Lung microvascular endothelial cell (primary cell): ENCODE measurements at regions not wholly inside any gene's neighbourhood (a gene's known extent, or its start where the extent isn't known, plus 50 kb on each side); places are given as distances from the start of the nearest gene placed in this dataset.
A peak's percentile ranks its signal among the peaks of the same experiment; 100 is the strongest.
"Not testable (repeated sequence)": the region's sequence is repeated elsewhere in the genome, so short reads cannot be mapped to it uniquely, and the experiment has no call there.

ENCODE experiments used
- DNase-seq, 2 donors: peaks; one replicate each; pipeline versions ENCODE4 v3.0.0 to v3.0.0-alpha.2; 2010; ENCODE audit warnings: low read depth in 2 of 2

DNA sequence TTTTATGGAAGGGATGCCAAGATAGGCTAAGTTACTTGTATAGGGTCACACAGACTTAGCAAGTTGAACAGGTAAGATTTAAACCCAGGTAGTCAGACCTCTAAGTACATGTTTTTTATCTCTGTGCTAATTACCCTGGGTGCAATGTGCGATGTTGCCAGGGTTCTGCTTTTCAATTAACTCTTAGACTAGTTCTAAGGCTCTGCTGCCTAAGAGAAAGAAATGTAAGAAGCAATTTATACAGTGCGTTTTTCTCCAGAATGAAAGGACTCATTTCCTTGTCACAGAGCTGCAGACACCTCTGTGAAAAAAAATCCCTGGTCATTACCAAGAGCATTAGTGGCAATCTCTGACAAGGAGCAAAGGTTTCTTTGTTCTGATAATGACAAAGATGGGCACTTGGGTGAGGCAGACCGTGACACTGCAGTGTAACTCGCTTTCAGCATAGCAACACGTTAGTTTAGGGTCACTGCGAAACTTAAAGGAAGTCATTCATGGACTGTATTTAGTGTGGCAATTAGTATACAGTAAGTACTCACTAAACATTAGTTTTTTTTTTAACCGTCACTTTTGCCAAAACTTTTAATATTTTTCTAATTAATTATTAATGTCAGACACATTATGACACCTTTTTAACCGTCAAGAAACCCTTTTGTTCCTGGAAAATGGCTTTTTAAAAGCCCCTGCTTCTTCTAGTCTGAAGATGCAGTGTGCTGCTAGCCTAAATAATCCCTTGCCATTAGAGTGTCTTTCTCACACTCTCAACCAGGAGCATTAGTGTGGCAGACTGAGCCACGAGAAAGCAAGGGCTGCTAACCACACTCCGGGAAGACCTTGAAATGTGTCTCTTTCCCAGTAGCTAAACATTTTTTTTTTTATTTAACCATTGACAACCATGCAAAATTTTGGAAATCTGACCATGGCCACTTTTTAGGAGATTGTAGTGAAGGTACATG is 520.0 kb upstream of the C9orf72 start:
- no peak for DNase-seq

DNA sequence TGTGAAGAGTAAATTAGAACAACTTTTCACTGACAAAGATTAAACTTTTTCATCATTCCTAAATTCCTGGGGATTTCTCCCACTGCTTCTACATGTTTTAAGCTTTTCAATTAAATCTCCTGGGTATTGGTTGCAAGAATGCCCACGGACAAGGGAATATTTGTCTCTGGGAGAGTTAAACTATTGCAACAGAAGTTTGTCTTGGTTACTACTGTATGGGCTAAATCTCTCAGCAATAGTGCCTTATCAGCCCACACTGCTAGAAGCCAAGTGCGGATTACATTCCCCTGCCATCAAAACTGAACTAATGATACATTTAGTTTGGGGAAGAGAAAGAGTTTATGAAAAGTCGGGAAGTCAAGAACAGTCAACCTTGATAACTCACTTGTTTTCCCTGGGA is 528.2 kb upstream of the C9orf72 start:
- no peak for DNase-seq

DNA sequence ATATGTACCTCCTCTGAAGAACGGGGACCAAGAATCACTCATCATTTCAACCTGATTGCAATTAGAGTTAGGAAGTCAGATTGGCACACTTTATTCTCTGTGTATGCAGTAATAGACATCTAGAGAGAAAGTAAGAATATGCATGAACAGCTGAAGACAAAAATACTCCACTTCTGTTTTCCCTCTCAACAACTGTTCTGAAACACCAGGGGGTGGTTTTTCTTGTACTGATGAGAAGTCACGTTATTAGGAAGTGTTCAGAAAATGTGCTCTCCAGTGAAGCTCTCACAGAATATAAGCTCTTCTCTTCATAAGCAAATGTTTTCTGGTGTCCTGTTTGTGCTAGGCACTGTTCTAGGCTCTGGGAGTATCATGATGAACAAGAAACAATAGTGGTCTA is 531.7 kb upstream of the C9orf72 start:
- no peak for DNase-seq

DNA sequence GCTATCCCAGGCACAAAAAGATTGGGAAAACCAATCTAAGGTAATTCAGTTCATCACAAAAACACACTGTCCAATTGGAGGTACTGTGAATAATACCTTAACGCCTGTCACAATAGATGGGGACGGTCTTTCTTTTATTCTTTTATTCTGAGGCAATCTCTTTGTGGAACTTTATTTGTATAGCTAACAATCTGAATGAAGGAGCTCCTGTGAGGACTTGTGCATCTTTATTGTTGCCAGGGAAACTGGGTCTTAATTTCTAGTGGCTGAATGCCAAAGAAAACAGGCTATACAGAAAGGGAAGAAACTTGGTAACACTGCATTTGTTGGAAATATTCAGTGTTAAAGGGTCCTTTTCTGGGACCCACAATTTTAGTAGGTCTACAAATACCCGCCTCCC is 546.9 kb upstream of the C9orf72 start:
- DNase-seq, result no peak

DNA sequence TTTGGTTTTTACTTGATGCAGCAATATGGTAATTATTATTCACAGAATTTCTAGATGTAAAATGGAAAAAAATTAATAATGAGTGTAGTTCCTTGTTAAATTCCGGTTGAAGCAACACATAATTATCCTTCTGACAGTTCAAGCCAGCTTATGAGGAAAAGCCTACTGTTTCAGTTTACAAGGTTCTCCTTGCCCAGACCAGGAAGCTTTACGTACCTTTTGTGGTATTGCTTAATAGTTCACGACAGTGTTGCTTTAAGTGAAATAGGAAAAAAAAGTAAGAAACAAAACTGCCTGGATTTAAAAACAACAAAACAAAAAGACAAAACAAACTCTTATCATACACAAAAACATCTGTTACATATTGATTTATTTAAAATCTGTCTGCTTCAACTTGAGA is 547.3 kb upstream of the C9orf72 start:
- DNase-seq, result no peak

DNA sequence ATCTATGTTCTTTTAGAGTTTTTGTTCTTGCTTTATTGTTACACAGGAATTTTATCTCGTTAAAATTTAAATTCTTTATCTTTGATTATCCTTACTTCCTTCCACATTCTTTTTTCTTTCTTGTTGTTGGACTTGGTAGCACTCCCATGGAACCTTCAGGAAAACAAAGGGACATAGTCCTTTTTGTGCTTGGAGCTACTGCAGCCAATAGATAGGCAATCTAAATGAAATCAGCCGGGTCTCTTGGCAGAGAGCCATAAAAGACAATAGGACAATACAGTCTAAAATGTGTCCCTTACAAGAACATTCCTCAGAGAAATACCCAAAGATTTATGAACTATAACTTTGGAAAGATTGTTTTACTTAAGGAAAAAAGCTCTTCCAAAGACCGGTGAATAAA is 548.1 kb upstream of the C9orf72 start:
- peak in 1 of 2 donors; percentile 2 for DNase-seq

DNA sequence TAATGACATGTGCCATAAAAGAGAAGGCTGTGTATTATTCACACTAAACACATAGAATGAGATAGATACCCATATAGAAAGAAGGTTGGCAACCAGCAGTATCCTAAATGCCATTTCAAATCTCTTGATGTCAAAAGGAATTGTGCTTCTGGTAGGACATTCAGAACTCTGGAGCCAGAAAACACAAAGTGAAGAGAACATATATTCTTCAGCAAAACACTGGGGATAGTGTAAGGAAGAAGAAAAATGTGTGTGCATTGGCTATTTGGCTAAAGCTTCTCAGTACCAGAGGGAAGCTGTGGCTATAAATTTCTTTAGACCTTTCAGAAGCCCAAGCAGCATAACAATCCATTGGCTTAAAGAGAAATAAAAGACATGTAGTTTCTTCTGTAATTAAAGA is 551.6 kb upstream of the C9orf72 start:
- no peak for DNase-seq

DNA sequence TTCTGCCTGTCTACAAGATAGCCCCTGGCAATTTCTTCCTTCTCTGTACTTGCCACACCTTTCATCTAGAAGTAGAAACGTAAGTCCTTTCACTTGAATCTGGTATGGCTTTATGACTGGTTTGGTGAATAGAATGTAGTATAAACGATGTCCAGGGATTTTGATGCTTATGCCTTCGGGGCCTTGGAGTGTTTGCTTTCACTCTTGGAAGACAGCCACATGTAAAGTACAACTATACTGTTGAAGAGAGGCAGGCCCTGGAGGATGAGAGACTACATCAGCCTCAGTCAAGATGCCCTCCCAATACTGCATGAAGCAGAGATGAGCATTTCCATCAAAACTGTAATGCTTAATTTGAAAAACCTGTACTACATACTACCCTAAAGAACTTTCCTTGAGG is 553.8 kb upstream of the C9orf72 start:
- DNase-seq, result no peak

DNA sequence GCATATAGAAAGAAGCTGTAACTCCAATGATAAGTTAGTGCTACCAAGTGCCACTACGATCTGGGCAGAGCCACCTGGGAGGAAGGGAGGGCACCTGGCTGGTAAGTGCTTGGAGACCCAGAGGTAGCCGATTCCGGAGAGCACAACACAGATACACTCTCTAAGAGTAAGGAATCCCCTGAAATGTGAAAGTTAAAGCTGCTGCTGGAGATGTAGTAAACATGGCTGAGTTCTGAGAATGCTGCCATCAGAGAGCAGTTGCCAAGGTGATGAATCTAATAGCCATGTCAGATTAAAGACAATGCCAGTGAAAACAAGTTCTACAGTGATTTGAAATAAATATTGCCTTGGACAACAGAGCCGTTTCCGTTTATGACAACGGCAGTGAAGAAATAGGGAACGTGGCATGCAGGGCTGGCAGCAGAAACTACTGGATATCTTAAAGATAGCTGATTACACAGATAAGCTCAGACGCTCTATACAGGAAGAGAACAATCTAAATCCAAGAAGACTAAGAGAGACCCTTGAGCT is 561.2 kb upstream of the C9orf72 start:
- DNase-seq, result no peak

DNA sequence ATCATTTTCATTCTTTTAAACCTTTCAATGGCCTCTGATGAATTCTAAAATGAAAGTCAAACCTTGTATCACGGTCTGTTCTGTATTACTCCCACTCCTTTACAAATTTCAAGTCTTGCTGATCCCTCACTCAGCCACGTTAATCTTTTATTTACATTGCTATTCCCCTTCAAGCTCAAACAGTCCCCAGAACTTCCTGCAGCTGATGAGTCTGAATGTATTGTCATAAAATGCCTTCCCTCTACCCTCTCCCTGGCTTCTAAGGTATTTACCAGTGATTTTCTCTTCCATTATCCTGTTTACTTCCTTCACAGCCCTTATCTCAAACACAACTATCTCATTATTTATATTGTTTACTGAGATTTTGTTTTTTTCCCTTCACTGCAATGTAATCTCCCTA is 562.3 kb upstream of the C9orf72 start:
- DNase-seq, result no peak

DNA sequence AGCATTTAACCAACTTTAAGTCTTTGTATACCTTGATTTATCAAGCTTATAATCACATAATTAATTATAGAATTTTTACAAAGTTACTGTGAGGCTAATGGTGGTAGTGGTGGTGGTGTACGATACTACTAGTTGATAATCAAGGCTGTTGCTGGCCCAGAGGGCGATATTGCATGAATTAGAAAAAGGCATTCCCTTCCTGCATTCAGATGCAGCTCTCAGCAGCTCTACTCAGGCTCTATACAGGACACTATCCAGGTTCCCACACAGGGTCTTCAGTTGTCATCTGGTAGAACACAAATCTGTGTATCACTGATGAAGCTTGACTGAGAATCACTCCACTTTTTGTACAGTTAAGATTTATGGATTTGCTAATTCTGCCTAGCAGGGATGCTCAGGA is 562.8 kb upstream of the C9orf72 start:
- no peak for DNase-seq

DNA sequence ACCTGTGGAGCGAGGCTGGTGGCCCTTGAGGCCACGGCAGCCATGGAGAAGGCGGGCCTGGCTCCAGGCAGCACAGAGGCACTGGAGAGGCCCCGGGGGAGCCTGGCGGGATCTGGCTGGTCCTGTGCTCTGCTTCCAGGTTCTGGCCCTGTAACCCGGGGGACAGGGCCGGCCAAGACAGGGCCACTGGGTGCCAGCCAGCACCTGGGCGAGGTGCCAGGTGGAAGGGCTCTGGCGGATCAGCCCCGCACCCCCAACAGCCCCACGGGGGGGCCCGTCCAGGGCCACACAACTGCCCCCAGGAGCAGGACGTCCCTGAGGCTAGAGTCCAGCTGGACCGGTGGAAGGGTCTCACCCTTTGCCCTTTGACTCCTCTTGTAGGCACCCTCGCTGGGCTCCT is 574.1 kb upstream of the C9orf72 start:
- not testable (repeated sequence) for DNase-seq

DNA sequence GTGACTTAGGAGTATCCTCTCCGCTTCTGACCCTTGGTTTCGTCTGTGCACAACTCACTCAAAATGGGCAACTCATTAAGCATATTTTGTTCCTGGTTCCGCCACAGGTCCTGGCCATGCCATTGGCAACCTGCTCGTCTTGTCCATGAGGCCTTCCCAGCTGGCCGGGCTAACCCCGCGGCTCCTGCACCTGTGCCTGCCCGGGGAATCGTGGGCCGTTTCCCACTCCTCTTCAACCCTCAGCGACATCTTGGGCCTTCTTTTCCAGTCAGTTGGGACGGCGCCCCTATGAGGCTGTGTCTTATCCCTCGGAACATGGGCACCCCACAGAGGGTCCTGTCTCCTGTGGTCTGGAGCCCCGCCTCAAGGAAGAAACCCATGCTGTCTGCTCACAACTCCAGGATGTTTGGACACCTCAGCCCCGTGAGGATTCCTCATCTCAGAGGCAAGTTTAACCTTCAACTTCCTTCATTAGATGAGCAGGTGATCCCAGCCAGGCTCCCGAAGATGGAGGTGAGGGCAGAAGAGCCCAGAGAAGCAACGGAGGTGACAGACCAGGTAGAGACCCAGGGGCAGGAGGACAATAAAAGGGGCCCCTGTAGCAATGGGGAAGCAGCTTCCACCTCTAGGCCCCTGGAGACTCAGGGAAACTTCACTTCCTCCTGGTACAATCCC is 574.8 kb upstream of the C9orf72 start:
- not testable (repeated sequence) for DNase-seq

DNA sequence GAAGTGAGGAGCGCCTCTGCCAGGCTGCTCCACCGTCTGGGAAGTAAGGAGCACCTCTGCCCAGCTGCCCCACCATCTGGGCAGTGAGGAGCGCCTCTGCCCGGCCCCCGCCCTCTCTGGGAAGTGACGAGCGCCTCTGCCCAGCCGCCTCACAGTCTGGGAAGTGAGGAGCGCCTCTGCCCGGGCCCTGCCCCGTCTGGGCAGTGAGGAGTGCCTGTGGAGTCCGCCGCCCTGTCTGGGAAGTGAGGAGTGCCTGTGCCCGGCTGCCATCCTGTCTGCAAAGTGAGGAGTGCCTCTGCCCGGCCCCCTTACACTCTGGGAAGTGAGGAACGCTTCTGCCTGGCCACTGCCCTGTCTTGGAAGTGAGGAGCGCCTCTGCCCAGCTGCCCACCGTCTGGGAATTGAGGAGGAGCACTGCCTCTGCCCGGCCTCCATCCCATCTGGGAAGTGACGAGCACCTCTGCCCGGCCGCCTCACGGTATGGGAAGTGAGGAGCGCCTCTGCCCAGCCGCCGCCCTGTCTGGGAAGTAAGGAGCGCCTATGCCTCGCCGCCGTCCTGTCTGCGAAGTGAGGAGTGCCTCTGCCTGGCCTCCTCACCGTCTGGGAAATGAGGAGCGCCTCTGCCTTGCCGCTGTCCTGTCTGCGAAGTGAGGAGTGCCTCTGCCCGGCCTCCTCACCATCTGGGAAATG is 576.2 kb upstream of the C9orf72 start:
- not testable (repeated sequence) for DNase-seq

DNA sequence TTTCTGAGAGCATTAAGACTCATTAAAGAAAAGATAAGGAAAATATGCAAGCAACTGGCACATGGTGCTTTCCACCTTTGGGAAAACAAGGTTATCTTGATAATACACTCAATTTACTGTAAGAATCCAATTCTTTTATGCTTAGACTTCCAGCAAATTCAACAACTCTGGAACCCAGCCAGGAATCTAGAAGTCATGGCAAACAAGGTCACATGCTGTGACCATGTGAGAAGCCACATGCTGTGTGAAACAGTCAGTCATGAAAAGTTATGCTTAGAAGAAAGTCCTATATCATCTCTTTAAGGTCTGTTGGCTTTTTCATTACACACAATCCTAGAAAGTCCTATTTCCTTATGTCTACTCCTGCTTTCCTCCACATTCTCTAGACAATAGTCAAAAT is 581.8 kb upstream of the C9orf72 start:
- DNase-seq, result peak in 1 of 2 donors; percentile 6

DNA sequence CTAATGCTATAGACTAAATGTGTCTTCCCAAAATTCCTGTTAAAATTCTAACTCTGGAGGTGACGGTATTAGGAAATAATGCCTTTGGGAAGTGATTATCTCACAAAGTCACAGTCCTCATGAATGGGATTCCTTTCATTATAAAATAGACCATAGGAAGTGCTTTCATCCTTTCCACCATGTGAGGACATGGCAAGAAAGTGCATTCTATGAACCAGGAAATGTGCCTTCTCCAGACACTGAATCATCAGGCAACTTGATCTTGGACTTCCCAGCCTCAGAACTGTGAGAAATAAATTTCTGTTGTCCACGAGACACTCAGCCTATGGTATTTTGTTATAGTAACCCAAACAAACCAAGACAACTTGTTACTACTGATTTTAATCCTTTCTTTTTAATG is 582.4 kb upstream of the C9orf72 start:
- no peak for DNase-seq

DNA sequence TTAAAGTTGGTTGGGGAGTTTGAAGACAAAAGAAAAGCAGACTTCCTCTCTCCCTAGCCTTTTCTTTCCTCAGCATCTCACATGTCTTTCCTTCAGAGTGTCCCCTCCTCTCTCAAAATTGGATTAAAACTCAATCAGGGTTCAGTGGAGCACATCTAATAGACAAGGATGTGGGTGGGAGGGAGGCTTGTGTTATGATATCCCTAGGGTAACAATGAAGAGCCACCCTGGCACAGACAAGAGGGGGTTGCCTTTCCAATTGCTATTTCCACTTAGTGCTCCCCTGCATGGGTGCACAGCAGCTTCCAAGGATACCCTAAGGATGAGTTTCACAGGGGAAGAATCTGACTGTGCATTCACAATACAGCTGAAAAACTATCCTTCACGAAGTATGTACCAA is 585.2 kb upstream of the C9orf72 start:
- DNase-seq, result no peak

DNA sequence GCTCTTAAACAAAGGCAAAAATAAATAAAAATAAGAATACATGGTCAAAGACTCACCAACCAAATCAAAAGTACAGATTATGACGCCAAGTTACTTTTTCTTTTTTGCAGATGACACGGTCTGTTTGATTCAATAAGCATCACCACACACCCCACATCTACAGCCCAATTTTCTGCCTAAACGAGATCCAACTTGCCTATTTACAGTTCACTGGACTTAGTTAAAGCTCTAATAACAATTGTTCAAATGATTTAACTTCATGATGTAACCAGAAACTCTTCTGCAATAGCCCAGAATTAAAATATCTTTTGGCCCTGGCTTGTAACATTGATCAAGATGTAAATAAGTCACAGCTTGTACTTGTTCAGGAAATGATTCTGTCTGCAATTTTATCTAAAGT is 590.3 kb upstream of the C9orf72 start:
- DNase-seq, result no peak

DNA sequence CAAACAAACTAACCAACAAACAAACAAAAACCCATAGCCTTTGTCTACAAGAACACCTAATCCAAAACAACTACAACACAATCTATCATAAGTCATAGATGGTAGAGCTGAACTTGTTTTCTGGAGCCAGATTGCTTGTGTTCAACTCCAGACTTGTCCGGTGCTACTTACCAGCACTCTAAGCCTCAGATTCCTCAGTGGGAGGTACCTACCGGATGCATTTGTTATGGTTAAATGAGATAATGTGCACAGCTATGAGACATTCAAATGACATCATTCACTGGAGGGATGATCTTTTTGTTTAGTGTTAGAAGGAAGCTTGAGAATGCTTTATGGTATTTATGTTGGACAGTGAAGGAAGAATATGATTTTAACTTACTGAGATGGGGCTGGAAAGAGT is 592.9 kb upstream of the C9orf72 start:
- no peak for DNase-seq

DNA sequence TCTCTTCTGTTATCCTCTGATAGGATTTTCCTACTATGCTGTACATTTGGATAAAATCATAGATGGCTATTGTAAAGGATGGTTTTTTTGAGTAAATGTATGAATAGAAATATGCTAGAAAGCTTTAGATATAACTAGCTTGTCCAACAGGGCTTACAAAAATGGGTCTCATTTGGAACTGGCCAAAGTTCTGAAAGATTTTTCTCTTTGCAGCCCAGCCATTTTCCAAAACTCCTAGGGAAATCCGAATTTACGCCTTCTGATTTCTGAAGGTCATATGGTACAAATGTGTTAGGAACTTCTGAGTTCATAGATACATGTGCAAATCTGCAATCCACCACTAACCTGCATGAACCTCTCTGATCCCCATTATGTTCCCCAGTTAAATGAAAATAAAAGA is 603.9 kb upstream of the C9orf72 start:
- no peak for DNase-seq

DNA sequence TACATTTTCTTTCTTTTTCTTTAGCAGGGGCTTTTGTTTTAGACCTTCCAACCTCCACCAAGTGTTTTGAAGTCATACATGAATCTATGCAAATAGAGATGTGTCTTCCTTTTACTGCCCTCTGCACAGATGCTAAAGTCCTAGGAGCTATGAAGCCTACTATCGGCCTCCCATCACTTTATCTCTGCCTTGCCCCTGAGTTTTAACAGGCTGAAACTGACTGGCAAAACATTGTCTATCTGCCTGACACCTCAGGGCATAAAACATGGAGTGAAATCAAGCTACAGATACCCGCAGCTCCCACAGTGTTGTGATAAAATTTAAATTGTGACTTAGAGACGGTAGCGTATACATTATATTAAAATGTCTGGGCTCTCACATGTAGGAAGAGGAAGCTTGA is 604.6 kb upstream of the C9orf72 start:
- DNase-seq, result no peak

DNA sequence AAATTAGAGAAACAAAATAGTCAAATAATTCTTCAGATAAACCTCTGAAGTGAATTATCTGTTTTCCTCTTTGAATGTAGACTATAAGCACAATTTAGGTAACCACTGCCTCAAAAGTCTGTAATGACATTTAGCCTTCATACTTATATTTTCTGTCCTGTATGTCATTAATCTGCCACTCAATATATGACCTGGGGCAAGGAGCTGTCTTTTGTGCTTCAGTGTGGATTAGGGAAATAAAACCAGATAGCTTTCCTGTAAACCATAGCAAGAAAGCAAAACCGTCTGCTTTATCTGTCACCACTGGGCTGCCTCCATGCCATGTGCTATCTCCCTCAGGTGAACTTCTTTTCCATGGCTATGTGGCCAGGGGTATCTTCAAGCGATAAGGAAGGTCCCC is 606.6 kb upstream of the C9orf72 start:
- DNase-seq, result no peak
